Heart right ventricle (tissue), 16 donors: ENCODE measurements at regions not wholly inside any gene's neighbourhood (a gene's known extent, or its start where the extent isn't known, plus 50 kb on each side); places are given as distances from the start of the nearest gene placed in this dataset.
"Not testable (repeated sequence)": the region's sequence is repeated elsewhere in the genome, so short reads cannot be mapped to it uniquely, and the experiment has no call there.

Experiments
- ATAC-seq, 8 donors: fragments of 200-7000 bp; cut with Tn5 transposase; one replicate each; pipeline ENCODE4 v1.9.1; 2020; ENCODE audit warnings: mild to moderate bottlenecking in 8 of 8, moderate library complexity in 8 of 8, moderate number of reproducible peaks in 1 of 8
- DNase-seq, 2 donors: peaks; one replicate each; pipeline ENCODE4 v3.0.0-alpha.2; 2020
- H3K27ac ChIP-seq, 10 donors: fragments of 200-600 bp; sonication (generic) in 2 of 10; one replicate each; pipeline versions ENCODE4 v1.5.0 to v1.8.0; 2020 to 2022; ENCODE audit warnings: mild to moderate bottlenecking in 3 of 10
- H3K27me3 ChIP-seq, 7 donors: fragments of 200-600 bp; one replicate each; pipeline ENCODE4 v1.8.0; 2021 to 2022; ENCODE audit warnings: mild to moderate bottlenecking in 2 of 7
- H3K36me3 ChIP-seq, 9 donors: fragments of 200-600 bp; sonication (generic) in 1 of 9; one replicate each; pipeline versions ENCODE4 v1.5.0 to v1.8.0; 2020 to 2022; ENCODE audit warnings: mild to moderate bottlenecking in 2 of 9
- H3K4me1 ChIP-seq, 9 donors: fragments of 200-600 bp; sonication (generic) in 1 of 9; one replicate each; pipeline versions ENCODE4 v1.5.0 to v1.8.0; 2020 to 2022; ENCODE audit warnings: mild to moderate bottlenecking in 4 of 9
- H3K4me3 ChIP-seq, 10 donors: fragments of 200-600 bp; sonication (generic) in 2 of 10; one replicate each; pipeline versions ENCODE4 v1.5.0 to v1.8.0; 2020 to 2022; ENCODE audit warnings: mild to moderate bottlenecking in 7 of 10, moderate library complexity in 2 of 10
- H3K9me3 ChIP-seq, 11 donors: fragments of 200-600 bp in 10 of 11; sonication (generic) in 2 of 11; one replicate each; pipeline versions ENCODE4 v1.5.0 to v1.8.0; 2013 to 2022; ENCODE audit warnings: mild to moderate bottlenecking in 2 of 11, control low read depth in 1 of 11, moderate library complexity in 1 of 11
- WGBS, 2 donors: extraction: QIAGEN DNeasy Blood & Tissue Kit; methylation state at CpG; one replicate each; pipeline ENCODE4 v1.1.7; 2013; ENCODE audit warnings: inconsistent platforms in 1 of 2; 5-methylcytosine and 5-hydroxymethylcytosine counted together
- intact Hi-C, 10 donors: fragments of 100-400 bp; cut with DNase I; formaldehyde crosslinking; loops; one replicate each; pipeline versions ENCODE4 v1.11.1 to v1.14.2; 2022
- TF ChIP-seq, protein P1 (sequence below), 9 donors: fragments of 200-600 bp; sonication (generic) in 2 of 9; IDR thresholded peaks; one replicate each; pipeline versions ENCODE4 v1.5.0 to v1.8.0; 2021 to 2022; ENCODE audit warnings: antibody characterized with exemption in 9 of 9, mild to moderate bottlenecking in 5 of 9, moderate library complexity in 1 of 9
- donor health status: Arrhythmogenic right ventricular cardiomyopathy.
- donor health status: ischemic (EF 13 %, LVEDD 7.1; RV severe dilation, severe dysfunction).
- donor health status: healthy with polysubstance abuse.
- donor health status: DM: no; HTN: yes; CAD: no.
- donor health status: DM: no; HTN: no; CAD: no.
- donor health status: ischemic (EF 25% LVEDD 6.9; RV normal size, moderate dysfunction).
- donor health status: ischemic (EF 25% LVEDD 5.7; RV mildly dilated, moderate dysfunction).
- donor health status: healthy.
- donor health status: DM: yes; HTN: yes; CAD: no.
- donor health status: Ischemic cardiomyopathy.
- donor health status: ischemic (EF 35%, LVEDD 5.7; RV mildly dilated, moderate dysfunction).
- donor health status: nonischemic (EF 11% LVEDD 7.7; RV severe dilation, severe dysfunction).
- donor health status: DM: yes; HTN: yes; CAD: no.
- donor health status: PGD.
- donor health status: ischemic (EF 29% LVEDD 5.4; RV normal size, mild dysfunction).
- donor health status: nonischemic (EF 23%, LVEDD 6.1; RV moderate dilation, normal function).

DNA sequence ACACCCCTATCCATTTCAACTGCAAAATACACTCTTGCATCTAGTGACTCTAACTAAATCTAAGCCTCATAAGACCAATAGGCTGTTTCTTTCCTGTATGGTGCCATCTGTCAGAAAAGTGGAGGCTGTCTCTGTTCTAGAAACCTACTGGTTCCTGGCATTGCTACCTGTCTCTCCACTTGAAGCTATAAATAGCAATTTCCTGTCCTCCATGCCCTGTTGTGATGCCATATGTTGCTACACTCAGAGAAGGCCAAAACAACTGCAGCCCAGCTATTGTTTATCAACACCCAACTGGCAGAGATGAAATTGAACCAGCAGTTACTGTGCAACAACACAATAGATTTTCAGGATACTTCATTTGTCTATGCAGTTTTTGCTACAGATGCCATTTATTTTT is 1355.1 kb upstream of the SLC39A10 start:
- H3K36me3 ChIP-seq: no peaks in the 10 kb centered on the region
- H3K9me3 ChIP-seq: peaks cover 0 to 11% (median 0%) of the 10 kb centered on the region in 11 donors
- intact Hi-C loops: no loop called here
- TF ChIP-seq, protein P1, sequence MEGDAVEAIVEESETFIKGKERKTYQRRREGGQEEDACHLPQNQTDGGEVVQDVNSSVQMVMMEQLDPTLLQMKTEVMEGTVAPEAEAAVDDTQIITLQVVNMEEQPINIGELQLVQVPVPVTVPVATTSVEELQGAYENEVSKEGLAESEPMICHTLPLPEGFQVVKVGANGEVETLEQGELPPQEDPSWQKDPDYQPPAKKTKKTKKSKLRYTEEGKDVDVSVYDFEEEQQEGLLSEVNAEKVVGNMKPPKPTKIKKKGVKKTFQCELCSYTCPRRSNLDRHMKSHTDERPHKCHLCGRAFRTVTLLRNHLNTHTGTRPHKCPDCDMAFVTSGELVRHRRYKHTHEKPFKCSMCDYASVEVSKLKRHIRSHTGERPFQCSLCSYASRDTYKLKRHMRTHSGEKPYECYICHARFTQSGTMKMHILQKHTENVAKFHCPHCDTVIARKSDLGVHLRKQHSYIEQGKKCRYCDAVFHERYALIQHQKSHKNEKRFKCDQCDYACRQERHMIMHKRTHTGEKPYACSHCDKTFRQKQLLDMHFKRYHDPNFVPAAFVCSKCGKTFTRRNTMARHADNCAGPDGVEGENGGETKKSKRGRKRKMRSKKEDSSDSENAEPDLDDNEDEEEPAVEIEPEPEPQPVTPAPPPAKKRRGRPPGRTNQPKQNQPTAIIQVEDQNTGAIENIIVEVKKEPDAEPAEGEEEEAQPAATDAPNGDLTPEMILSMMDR (IDR thresholded peaks at IDR 0.05): no peak
- ATAC-seq (no peak), DNase-seq (no peak)
- H3K27me3 ChIP-seq: no peaks in the 10 kb centered on the region
- H3K4me3 ChIP-seq: no peak overlapping the region
- no peaks in the 10 kb centered on the region for H3K4me1 ChIP-seq
- no peak overlapping the region for H3K27ac ChIP-seq

DNA sequence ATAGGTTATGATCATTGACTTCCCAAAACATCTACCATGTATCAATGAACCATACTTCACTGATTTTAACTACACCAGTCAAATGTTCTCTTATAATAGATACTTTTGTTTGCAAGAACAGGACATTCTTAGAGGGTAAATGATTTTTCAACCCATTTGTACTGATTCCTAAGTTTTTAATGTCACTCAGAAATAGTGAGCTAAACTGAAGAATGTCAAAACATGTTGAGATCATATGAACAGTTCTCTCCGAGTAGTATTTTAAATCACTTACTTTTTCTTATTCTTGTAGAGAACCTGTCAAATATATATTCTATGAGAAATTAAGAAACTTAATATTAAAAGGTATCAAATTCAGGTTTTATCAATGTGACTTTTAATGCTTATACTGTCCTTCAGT is 1362.9 kb upstream of the SLC39A10 start:
- 83 to 87% methylated on average over 1 of the region's 1 CpG for WGBS, 2 donors

DNA sequence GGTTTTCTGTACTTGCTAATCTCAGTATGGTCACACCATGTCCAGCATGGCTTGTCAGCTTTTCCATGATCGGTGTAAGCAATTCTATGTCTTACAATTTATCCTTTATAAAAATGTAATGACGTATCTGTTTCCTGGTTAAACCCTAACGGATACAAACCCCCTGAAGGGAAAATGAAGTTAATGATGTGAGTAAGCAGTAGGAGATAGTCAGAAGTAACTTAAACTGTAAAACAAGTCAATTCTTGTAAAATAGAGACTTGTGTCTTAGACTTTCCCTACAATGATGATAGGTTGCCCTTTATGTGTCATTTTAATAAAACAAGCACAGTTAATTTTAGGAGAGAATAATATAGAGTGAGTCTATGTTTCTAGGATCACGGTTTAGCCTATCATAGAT is 1365.9 kb upstream of the SLC39A10 start:
- H3K36me3 ChIP-seq: no peaks in the 10 kb centered on the region
- 78 to 79% methylated on average over 4 of the region's 4 CpGs for WGBS, 2 donors
- H3K4me1 ChIP-seq: no peaks in the 10 kb centered on the region
- intact Hi-C loops: no loop called here
- ATAC-seq (no peak), DNase-seq (no peak)
- no peak overlapping the region for H3K27ac ChIP-seq
- TF ChIP-seq, protein P1 (IDR thresholded peaks at IDR 0.05): no peak
- H3K4me3 ChIP-seq: no peak overlapping the region
- H3K27me3 ChIP-seq: no peaks in the 10 kb centered on the region
- peaks cover 0 to 4% (median 0%) of the 10 kb centered on the region in 11 donors for H3K9me3 ChIP-seq

More for the DNA sequence above, 1362.9 kb upstream of the SLC39A10 start:
- H3K27me3 ChIP-seq: no peaks in the 10 kb centered on the region
- no peaks in the 10 kb centered on the region for H3K36me3 ChIP-seq
- no peak overlapping the region for H3K4me3 ChIP-seq
- intact Hi-C loops: no loop called here
- no peaks in the 10 kb centered on the region for H3K4me1 ChIP-seq
- TF ChIP-seq, protein P1 (IDR thresholded peaks at IDR 0.05): no peak
- peaks cover 0 to 11% (median 0%) of the 10 kb centered on the region in 11 donors for H3K9me3 ChIP-seq
- DNase-seq (no peak), ATAC-seq (no peak)
- no peak overlapping the region for H3K27ac ChIP-seq

DNA sequence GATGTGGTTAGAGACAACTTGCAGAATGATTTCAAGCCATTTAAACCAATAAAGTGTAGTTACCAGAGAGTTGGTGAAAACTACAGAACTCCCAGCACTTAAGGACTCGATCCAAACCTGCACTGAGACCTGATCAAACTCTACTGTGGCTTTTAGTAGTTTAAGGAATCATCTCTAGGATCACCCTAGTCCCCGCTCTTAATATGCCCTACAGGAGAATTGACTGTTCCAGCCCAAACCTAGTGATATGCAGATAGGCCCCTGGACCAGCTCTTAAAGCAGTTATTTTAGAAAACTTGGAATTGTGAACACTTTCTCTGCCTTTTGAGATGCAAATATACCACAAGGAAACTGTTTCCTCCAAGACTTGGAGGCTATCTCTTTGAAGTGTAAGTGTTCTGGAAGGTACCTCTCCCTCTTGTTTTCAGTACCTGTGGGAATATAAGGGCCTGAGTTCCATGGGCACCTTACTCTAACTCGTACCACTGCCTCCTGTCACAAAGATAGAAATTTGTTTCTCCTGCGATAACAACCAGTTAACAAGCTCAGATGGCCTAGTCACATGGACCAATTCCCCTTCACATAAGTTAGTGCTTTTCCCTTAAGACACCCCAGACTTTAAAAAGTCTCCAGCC is 1367.2 kb upstream of the SLC39A10 start:
- Histone ChIP-seq H3K4me1 (no peaks in the 10 kb centered on the region), H3K36me3 (no peaks in the 10 kb centered on the region), H3K27me3 (no peaks in the 10 kb centered on the region), H3K4me3 (no peak overlapping the region), H3K9me3 (peaks cover 0 to 4% (median 0%) of the 10 kb centered on the region in 11 donors), H3K27ac (no peak overlapping the region)
- 67 to 72% methylated on average over 4 of the region's 4 CpGs for WGBS, 2 donors
- TF ChIP-seq, protein P1 (IDR thresholded peaks at IDR 0.05): no peak
- DNase-seq (no peak), ATAC-seq (no peak)
- intact Hi-C loops: loop anchor here in 1 of 10 donors (5.0 kb wide), 1 partner anchor 992 kb away; no protein-coding TSS in a partner anchor

DNA sequence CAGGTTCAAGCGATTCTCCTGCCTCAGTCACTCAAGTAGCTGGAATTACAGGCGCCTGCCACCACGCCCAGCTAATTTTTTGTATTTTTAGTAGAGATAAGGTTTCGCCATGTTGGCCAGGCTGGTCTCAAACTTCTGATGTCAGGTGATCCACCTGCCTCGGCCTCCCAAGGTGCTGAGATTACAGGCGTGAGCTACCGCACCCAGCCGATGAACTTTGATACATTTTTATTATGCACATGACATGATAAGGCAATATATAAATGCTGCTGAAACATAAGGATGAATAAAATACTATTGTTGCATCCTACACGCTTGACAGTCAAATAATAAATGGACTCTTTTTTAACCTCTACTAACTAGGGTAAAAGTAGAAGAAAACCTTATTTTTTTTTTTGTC is 1380.4 kb upstream of the SLC39A10 start:
- ATAC-seq, H3K27me3 ChIP-seq, DNase-seq, H3K9me3 ChIP-seq, H3K36me3 ChIP-seq, H3K4me1 ChIP-seq, H3K4me3 ChIP-seq, intact Hi-C loops, H3K27ac ChIP-seq: not testable (repeated sequence)
- WGBS, 2 donors: 83 to 89% methylated on average over 9 of the region's 9 CpGs
